Vagina (tissue), 2 donors: ENCODE measurements at regions not wholly inside any gene's neighbourhood (a gene's known extent, or its start where the extent isn't known, plus 50 kb on each side); places are given as distances from the start of the nearest gene placed in this dataset.
"Not testable (repeated sequence)": the region's sequence is repeated elsewhere in the genome, so short reads cannot be mapped to it uniquely, and the experiment has no call there.

Source experiments
- DNase-seq, 2 donors: peaks; one replicate each; pipeline ENCODE4 v3.0.0-alpha.2; 2017; ENCODE audit errors: extremely low spot score in 2 of 2
- H3K27ac ChIP-seq: fragments of 200-600 bp; sonication (generic); one replicate; pipeline ENCODE4 v1.5.1; 2019
- H3K27me3 ChIP-seq: fragments of 200-600 bp; sonication (generic); one replicate; pipeline ENCODE4 v1.5.1; 2019
- H3K36me3 ChIP-seq, 2 donors: fragments of 200-600 bp; sonication (generic); one replicate each; pipeline ENCODE4 v1.5.1; 2017 to 2019
- H3K4me1 ChIP-seq: fragments of 200-600 bp; sonication (generic); one replicate; pipeline ENCODE4 v1.5.1; 2019
- H3K4me3 ChIP-seq, 2 donors: fragments of 200-600 bp; sonication (generic); 1 replicate in 1 of 2; 2 replicates in 1 of 2; pipeline ENCODE4 v1.5.1; 2016 to 2019
- H3K9me3 ChIP-seq: fragments of 200-600 bp; sonication (generic); one replicate; pipeline ENCODE4 v1.5.1; 2019
- CTCF ChIP-seq, 3 experiments: fragments of 450-650 bp in 2 of 3; fragments of 200-600 bp in 1 of 3; sonication (generic) in 1 of 3; IDR thresholded peaks; one replicate each; pipeline ENCODE4 v1.5.1; 2017 to 2019; ENCODE audit warnings: antibody characterized with exemption in 3 of 3, mild to moderate bottlenecking in 2 of 3, moderate library complexity in 2 of 3
- POLR2A ChIP-seq, 2 donors: fragments of 450-650 bp; IDR thresholded peaks; one replicate each; pipeline ENCODE4 v1.6.1; 2017; ENCODE audit warnings: antibody characterized with exemption in 2 of 2, mild to moderate bottlenecking in 2 of 2, moderate library complexity in 2 of 2
- POLR2AphosphoS5 ChIP-seq, 2 donors: sonication (generic); formaldehyde crosslinking; IDR thresholded peaks; one replicate each; pipeline ENCODE4 v1.9.0; 2017; ENCODE audit warnings: antibody characterized with exemption in 2 of 2, mild to moderate bottlenecking in 2 of 2, low read depth in 1 of 2; ENCODE audit not compliant: insufficient read depth in 1 of 2
- intact Hi-C: fragments of 100-400 bp; cut with DNase I; formaldehyde crosslinking; loops from one replicate; pipeline ENCODE4 v1.15.1; 2023

- no peak for TF ChIP-seq POLR2AphosphoS5 (IDR thresholded peaks at IDR 0.05; ENCODE audit: insufficient read depth in 1 of 2, low read depth in 1 of 2)
- no peak overlapping the region for H3K4me3 ChIP-seq
- H3K27ac ChIP-seq, result no peak overlapping the region
- no peaks in the 10 kb centered on the region for H3K4me1 ChIP-seq
- no peaks in the 10 kb centered on the region for H3K36me3 ChIP-seq
- H3K27me3 ChIP-seq, result no peaks in the 10 kb centered on the region
- no peak for DNase-seq
- H3K9me3 ChIP-seq, result no peaks in the 10 kb centered on the region
- intact Hi-C loops, result no loop called here
Measured at GRCh38 chr12:114164351-114164750, 198.2 kb upstream of the RBM19 start.

- Histone ChIP-seq H3K9me3 (no peaks in the 10 kb centered on the region), H3K4me1 (no peaks in the 10 kb centered on the region), H3K4me3 (no peak overlapping the region), H3K27me3 (no peaks in the 10 kb centered on the region), H3K27ac (no peak overlapping the region), H3K36me3 (no peaks in the 10 kb centered on the region)
- no peak for DNase-seq
- TF ChIP-seq POLR2AphosphoS5 (IDR thresholded peaks at IDR 0.05; ENCODE audit: insufficient read depth in 1 of 2, low read depth in 1 of 2) (no peak), POLR2A (IDR thresholded peaks at IDR 0.05) (no peak), CTCF (IDR thresholded peaks at IDR 0.05) (no peak)
- intact Hi-C loops, result no loop called here
Measured at GRCh38 chr12:114163771-114164170, 197.6 kb upstream of the RBM19 start.

- TF ChIP-seq CTCF (IDR thresholded peaks at IDR 0.05) (no peak), POLR2AphosphoS5 (IDR thresholded peaks at IDR 0.05; ENCODE audit: insufficient read depth in 1 of 2, low read depth in 1 of 2) (no peak), POLR2A (IDR thresholded peaks at IDR 0.05) (no peak)
- intact Hi-C loops, result no loop called here
- H3K36me3 ChIP-seq, result no peaks in the 10 kb centered on the region
Measured at GRCh38 chr12:114160445-114160844, 194.3 kb upstream of the RBM19 start.

GRCh38 chr12:114152890-114153289 is 186.8 kb upstream of the RBM19 start:
- H3K36me3 ChIP-seq, result no peaks in the 10 kb centered on the region
- intact Hi-C loops, result no loop called here
- H3K27me3 ChIP-seq, result no peaks in the 10 kb centered on the region
- no peak overlapping the region for H3K27ac ChIP-seq
- H3K4me1 ChIP-seq, result no peaks in the 10 kb centered on the region
- H3K9me3 ChIP-seq, result no peaks in the 10 kb centered on the region
- DNase-seq, result no peak
- H3K4me3 ChIP-seq, result no peak overlapping the region
- TF ChIP-seq CTCF (IDR thresholded peaks at IDR 0.05) (no peak), POLR2AphosphoS5 (IDR thresholded peaks at IDR 0.05; ENCODE audit: insufficient read depth in 1 of 2, low read depth in 1 of 2) (no peak), POLR2A (IDR thresholded peaks at IDR 0.05) (no peak)

More at GRCh38 chr12:114160445-114160844, 194.3 kb upstream of the RBM19 start:
- Histone ChIP-seq H3K27ac (no peak overlapping the region), H3K9me3 (no peaks in the 10 kb centered on the region), H3K4me3 (no peak overlapping the region), H3K27me3 (no peaks in the 10 kb centered on the region), H3K4me1 (no peaks in the 10 kb centered on the region)
- DNase-seq, result no peak

- H3K36me3 ChIP-seq, result no peaks in the 10 kb centered on the region
- no peak for DNase-seq
- H3K27me3 ChIP-seq, result no peaks in the 10 kb centered on the region
- intact Hi-C loops, result no loop called here
- H3K27ac ChIP-seq, result no peak overlapping the region
- H3K4me3 ChIP-seq, result no peak overlapping the region
- H3K4me1 ChIP-seq, result no peaks in the 10 kb centered on the region
- no peaks in the 10 kb centered on the region for H3K9me3 ChIP-seq
- TF ChIP-seq POLR2A (IDR thresholded peaks at IDR 0.05), result no peak
- no peak for TF ChIP-seq CTCF (IDR thresholded peaks at IDR 0.05)
- TF ChIP-seq POLR2AphosphoS5 (IDR thresholded peaks at IDR 0.05; ENCODE audit: insufficient read depth in 1 of 2, low read depth in 1 of 2), result no peak
Measured at GRCh38 chr12:114152066-114152465, 185.9 kb upstream of the RBM19 start.

GRCh38 chr12:114150584-114150983 is 184.5 kb upstream of the RBM19 start:
- DNase-seq, H3K9me3 ChIP-seq, H3K27me3 ChIP-seq, H3K4me1 ChIP-seq, H3K4me3 ChIP-seq, H3K36me3 ChIP-seq, H3K27ac ChIP-seq, intact Hi-C loops: not testable (repeated sequence)
